Mucosa of descending colon (tissue), 3 donors: ENCODE measurements at regions not wholly inside any gene's neighbourhood (a gene's known extent, or its start where the extent isn't known, plus 50 kb on each side); places are given as distances from the start of the nearest gene placed in this dataset.
"Not testable (repeated sequence)": the region's sequence is repeated elsewhere in the genome, so short reads cannot be mapped to it uniquely, and the experiment has no call there.

ENCODE experiments used
- ATAC-seq: fragments of 200-7000 bp; cut with Tn5 transposase; one replicate; pipeline ENCODE4 v1.9.1; 2020; ENCODE audit warnings: mild to moderate bottlenecking, moderate library complexity
- DNase-seq, 3 donors: peaks; one replicate each; pipeline ENCODE4 v3.0.0-alpha.2; 2020
- H3K36me3 ChIP-seq: fragments of 200-600 bp; one replicate; pipeline ENCODE4 v1.8.0; 2021; ENCODE audit warnings: low read depth, mild to moderate bottlenecking
- H3K4me1 ChIP-seq: fragments of 200-600 bp; one replicate; pipeline ENCODE4 v1.8.0; 2021; ENCODE audit warnings: low read depth, mild to moderate bottlenecking
- H3K4me3 ChIP-seq: fragments of 200-600 bp; one replicate; pipeline ENCODE4 v1.8.0; 2021; ENCODE audit warnings: mild to moderate bottlenecking
- H3K9me3 ChIP-seq: fragments of 200-600 bp; one replicate; pipeline ENCODE4 v1.8.0; 2021; ENCODE audit warnings: mild to moderate bottlenecking
- intact Hi-C, 2 donors: fragments of 100-400 bp; cut with DNase I in 1 of 2; cut with micrococcal nuclease in 1 of 2; formaldehyde crosslinking; loops; one replicate each; pipeline versions ENCODE4 v1.11.0 to v1.11.1; 2022; cut with DNase I, micrococcal nuclease
- TF ChIP-seq, protein P1 (sequence below): fragments of 200-600 bp; IDR thresholded peaks from one replicate; pipeline ENCODE4 v1.8.0; 2022; ENCODE audit warnings: antibody characterized with exemption, mild to moderate bottlenecking
- donor health status: DM: no; HTN: no; CAD: no; lungs with moderate emphysema.
- donor health status: DM: no; HTN: no; CAD: no.
- donor health status: DM: no; HTN: yes; CAD: no.

DNA sequence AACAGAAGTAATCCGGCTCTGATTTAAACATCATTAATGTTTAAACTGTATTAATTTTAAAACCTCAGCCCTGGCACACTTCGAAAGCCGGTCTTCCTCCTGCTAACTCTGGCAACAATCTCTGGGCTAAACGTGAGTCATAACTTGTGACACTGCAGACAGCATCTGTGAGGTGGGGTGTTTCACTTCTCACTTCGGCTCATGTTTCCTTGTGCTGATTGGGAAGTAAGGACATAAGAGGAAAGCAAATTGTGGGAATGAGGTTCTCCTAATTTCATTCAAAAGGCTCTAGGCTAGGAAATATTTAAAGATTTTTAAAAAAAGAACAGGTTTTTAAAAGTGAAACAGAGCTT, 139.9 kb upstream of the USP9X start:
- TF ChIP-seq, protein P1, sequence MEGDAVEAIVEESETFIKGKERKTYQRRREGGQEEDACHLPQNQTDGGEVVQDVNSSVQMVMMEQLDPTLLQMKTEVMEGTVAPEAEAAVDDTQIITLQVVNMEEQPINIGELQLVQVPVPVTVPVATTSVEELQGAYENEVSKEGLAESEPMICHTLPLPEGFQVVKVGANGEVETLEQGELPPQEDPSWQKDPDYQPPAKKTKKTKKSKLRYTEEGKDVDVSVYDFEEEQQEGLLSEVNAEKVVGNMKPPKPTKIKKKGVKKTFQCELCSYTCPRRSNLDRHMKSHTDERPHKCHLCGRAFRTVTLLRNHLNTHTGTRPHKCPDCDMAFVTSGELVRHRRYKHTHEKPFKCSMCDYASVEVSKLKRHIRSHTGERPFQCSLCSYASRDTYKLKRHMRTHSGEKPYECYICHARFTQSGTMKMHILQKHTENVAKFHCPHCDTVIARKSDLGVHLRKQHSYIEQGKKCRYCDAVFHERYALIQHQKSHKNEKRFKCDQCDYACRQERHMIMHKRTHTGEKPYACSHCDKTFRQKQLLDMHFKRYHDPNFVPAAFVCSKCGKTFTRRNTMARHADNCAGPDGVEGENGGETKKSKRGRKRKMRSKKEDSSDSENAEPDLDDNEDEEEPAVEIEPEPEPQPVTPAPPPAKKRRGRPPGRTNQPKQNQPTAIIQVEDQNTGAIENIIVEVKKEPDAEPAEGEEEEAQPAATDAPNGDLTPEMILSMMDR: no peak
- no peaks in the 10 kb centered on the region for H3K4me1 ChIP-seq
- H3K9me3 ChIP-seq: no peaks in the 10 kb centered on the region
- DNase-seq: peak in 1 of 3 donors; percentile 39
- H3K36me3 ChIP-seq: no peaks in the 10 kb centered on the region
- H3K4me3 ChIP-seq: no peak overlapping the region
- intact Hi-C loops: no loop called here
- peak; percentile 95 for ATAC-seq

DNA sequence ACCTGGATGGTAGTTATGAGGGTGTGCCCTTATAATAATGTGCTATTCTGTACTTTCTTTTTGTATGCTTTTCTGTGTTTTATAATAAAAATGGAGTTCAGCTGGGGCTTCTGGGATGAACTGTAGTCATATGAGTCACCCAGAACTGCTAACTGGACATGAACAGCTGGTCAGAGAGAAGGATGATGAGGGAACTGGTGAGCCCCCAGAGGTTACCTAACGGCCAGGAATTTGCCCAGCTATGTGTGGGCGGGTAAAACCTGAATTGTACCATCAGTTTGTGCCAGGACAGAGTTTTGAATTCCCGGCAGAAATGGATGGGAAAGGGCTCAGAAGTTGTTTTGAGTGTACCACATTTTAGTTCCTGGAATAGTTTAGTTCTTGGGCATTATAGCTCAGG, 138.0 kb upstream of the USP9X start:
- no peak for DNase-seq
- Histone ChIP-seq H3K4me1 (no peaks in the 10 kb centered on the region), H3K36me3 (no peaks in the 10 kb centered on the region), H3K9me3 (no peaks in the 10 kb centered on the region), H3K4me3 (no peak overlapping the region)
- intact Hi-C loops: no loop called here
- TF ChIP-seq, protein P1: no peak
- ATAC-seq: no peak

DNA sequence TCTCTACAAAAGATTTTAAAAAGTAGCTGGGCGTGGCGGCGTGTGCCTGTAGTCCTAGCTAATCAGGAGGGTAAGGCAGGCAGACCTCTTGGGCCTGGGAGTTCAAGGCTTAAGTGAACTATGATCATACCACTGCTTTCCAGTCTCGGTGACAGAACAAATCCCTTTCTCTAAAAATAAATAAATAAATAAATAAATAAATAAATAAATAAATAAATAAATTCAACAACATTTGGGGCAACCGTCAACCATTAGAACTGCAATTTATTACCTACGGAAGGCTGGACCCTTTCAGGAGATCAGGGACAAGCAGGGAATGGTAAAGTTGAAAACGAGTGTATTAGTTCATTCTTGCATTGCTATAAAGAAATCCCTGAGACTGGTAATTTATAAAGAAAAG, 136.2 kb upstream of the USP9X start:
- TF ChIP-seq, protein P1: no peak
- no peak for DNase-seq
- H3K4me1 ChIP-seq: no peaks in the 10 kb centered on the region
- H3K9me3 ChIP-seq: no peaks in the 10 kb centered on the region
- intact Hi-C loops: no loop called here
- no peak for ATAC-seq
- no peak overlapping the region for H3K4me3 ChIP-seq
- H3K36me3 ChIP-seq: no peaks in the 10 kb centered on the region

- no peak for ATAC-seq
- TF ChIP-seq, protein P1: no peak
Measured at GRCh38 chrX:40950546-40950945, 134.7 kb upstream of the USP9X start.

GRCh38 chrX:40951407-40951806, 133.8 kb upstream of the USP9X start:
- intact Hi-C loops, ATAC-seq: not testable (repeated sequence)

More at GRCh38 chrX:40950546-40950945, 134.7 kb upstream of the USP9X start:
- no peaks in the 10 kb centered on the region for H3K36me3 ChIP-seq
- no peaks in the 10 kb centered on the region for H3K4me1 ChIP-seq
- intact Hi-C loops: no loop called here
- no peaks in the 10 kb centered on the region for H3K9me3 ChIP-seq
- DNase-seq: no peak
- no peak overlapping the region for H3K4me3 ChIP-seq

GRCh38 chrX:40952855-40953254, 132.4 kb upstream of the USP9X start:
- peak; percentile 56 for ATAC-seq
- TF ChIP-seq, protein P1: no peak
- intact Hi-C loops: no loop called here
- no peak overlapping the region for H3K4me3 ChIP-seq
- no peaks in the 10 kb centered on the region for H3K4me1 ChIP-seq
- no peaks in the 10 kb centered on the region for H3K36me3 ChIP-seq
- no peaks in the 10 kb centered on the region for H3K9me3 ChIP-seq
- no peak for DNase-seq

More at GRCh38 chrX:40951407-40951806, 133.8 kb upstream of the USP9X start:
- H3K9me3 ChIP-seq, H3K4me3 ChIP-seq, H3K4me1 ChIP-seq, DNase-seq, H3K36me3 ChIP-seq: not testable (repeated sequence)
